ENCODE measurements at regions not wholly inside any gene's neighbourhood (a gene's known extent, or its start where the extent isn't known, plus 50 kb on each side); places are given as distances from the start of the nearest gene placed in this dataset.

- TF ChIP-seq CTCF (IDR thresholded peaks at IDR 0.05): no peak
- TF ChIP-seq POLR2A (IDR thresholded peaks at IDR 0.05): no peak
These were observed 638.1 kb downstream of the DSC3 start for GRCh38 chr18:30404422-30404821.

Data from uterus (tissue), 2 donors.